ENCODE measurements at regions not wholly inside any gene's neighbourhood (a gene's known extent, or its start where the extent isn't known, plus 50 kb on each side); places are given as distances from the start of the nearest gene placed in this dataset.
"Not testable (repeated sequence)": the region's sequence is repeated elsewhere in the genome, so short reads cannot be mapped to it uniquely, and the experiment has no call there.

DNA sequence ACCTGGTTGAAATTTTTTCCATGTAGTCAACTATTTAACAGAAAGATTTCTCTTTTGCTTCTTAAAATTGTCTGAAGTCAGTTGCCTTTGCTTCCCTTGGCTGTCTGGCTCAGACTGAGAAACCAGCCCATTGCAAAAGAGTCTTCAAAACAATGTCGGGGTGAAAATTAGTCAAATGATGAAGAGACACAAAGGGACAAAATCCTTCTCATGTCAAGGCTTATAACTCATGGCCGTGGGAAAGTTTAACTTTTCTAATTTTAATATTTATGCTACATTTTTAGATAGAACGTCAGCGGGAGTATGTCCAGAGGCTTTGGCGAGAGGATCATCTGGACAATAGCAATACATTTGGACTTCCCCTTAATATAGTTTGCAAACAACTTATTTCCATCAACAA is 127.2 kb downstream of the CD164 start:
- in situ Hi-C loops (cut with HindIII; ENCODE audit: low sequenced_read_pairs), result no loop called here
- TF ChIP-seq CTCF (IDR thresholded peaks at IDR 0.05; ENCODE audit: low read depth, low read length, missing control alignments), result no peak
- no peak overlapping the region for H3K4me3 ChIP-seq (ENCODE audit: low read depth, low read length)
- DNase-seq (ENCODE audit: low read depth), result no peak

DNA sequence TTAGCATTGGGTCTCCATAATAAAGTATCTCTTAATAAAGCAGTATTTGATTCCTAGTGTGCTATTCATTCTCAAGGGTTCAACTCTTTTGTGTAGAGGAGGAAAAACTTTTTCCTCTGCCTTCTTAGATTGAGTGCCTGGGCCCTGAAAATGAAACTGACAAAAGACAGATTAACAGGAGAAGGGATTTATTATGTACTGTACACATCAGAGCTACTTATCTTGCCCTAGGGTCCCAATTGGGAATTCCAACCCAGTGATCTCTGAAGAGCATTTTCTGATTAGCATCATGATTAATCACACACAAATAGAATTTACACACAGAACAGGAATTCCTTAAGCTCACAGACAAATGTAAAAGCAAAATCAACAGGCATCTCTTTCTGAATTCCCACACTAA is 128.9 kb downstream of the CD164 start:
- in situ Hi-C loops (cut with HindIII; ENCODE audit: low sequenced_read_pairs), result no loop called here
- DNase-seq (ENCODE audit: low read depth), result no peak
- H3K4me3 ChIP-seq (ENCODE audit: low read depth, low read length), result no peak overlapping the region
- TF ChIP-seq CTCF (IDR thresholded peaks at IDR 0.05; ENCODE audit: low read depth, low read length, missing control alignments), result no peak

DNA sequence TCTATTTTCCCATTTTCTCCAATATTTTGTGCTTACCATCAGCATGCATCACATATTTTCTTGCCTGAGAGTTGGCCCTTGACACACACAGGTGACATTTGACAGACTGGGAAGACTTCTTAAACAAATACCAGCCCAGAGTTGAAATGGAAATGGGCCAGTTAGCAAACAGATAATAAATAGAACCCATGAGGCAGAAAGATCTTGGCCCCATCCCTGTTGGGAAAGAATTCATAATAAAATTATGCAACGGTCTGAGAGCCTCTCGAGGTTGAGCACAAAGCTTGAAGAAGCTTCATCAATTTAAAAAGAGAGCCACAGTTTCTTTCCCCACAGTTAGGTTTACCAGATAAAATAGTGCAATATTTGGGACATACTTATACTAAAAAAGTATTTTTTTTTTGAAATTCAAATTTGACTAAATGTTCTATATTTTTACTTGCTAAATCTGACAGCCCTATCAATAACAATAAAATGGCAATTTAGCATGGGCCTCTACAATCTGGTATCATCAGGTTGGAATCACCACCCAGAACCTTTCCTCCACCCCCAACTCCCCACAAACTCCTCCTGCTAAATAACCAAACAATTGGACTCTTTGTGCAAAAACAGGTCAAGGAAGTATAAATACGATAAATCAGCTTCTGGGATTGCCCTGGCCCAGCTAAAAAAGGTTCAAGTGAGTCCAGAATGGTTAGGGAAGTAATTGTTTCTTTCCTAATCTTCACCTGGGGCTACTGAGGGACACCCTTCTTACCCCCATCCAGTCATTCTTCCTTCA is 129.8 kb downstream of the CD164 start:
- no peak overlapping the region for H3K4me3 ChIP-seq (ENCODE audit: low read depth, low read length)
- no peak for DNase-seq (ENCODE audit: low read depth)
- TF ChIP-seq CTCF (IDR thresholded peaks at IDR 0.05; ENCODE audit: low read depth, low read length, missing control alignments), result no peak
- in situ Hi-C loops (cut with HindIII; ENCODE audit: low sequenced_read_pairs), result no loop called here

GRCh38 chr6:109251839-109252238 is 130.4 kb downstream of the CD164 start:
- in situ Hi-C loops (cut with HindIII; ENCODE audit: low sequenced_read_pairs), result no loop called here
- TF ChIP-seq CTCF (IDR thresholded peaks at IDR 0.05; ENCODE audit: low read depth, low read length, missing control alignments), result no peak
- H3K4me3 ChIP-seq (ENCODE audit: low read depth, low read length), result no peak overlapping the region

DNA sequence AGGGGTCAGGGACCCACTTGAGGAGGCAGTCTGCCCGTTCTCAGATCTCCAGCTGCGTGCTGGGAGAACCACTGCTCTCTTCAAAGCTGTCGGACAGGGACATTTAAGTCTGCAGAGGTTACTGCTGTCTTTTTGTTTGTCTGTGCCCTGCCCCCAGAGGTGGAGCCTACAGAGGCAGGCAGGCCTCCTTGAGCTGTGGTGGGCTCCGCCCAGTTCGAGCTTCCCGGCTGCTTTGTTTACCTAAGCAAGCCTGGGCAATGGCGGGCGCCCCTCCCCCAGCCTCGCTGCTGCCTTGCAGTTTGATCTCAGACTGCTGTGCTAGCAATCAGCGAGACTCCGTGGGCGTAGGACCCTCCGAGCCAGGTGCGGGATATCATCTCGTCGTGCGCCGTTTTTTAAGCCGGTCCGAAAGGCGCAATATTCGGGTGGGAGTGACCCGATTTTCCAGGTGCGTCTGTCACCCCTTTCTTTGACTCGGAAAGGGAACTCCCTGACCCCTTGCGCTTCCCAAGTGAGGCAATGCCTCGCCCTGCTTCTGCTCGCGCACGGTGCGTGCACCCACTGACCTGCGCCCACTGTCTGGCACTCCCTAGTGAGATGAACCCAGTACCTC is 131.6 kb downstream of the CD164 start:
- DNase-seq (ENCODE audit: low read depth); in situ Hi-C loops (cut with HindIII; ENCODE audit: low sequenced_read_pairs); H3K4me3 ChIP-seq (ENCODE audit: low read depth, low read length): not testable (repeated sequence)

More at GRCh38 chr6:109251839-109252238, 130.4 kb downstream of the CD164 start:
- no peak for DNase-seq (ENCODE audit: low read depth)

- H3K4me3 ChIP-seq (ENCODE audit: low read depth, low read length), result no peak overlapping the region
- DNase-seq (ENCODE audit: low read depth), result no peak
- in situ Hi-C loops (cut with HindIII; ENCODE audit: low sequenced_read_pairs), result no loop called here
- TF ChIP-seq CTCF (IDR thresholded peaks at IDR 0.05; ENCODE audit: low read depth, low read length, missing control alignments), result no peak
Measured at GRCh38 chr6:109243863-109244825, 138.1 kb downstream of the CD164 start.

Measured in astrocyte of the cerebellum (primary cell).